CD4-positive, alpha-beta T cell (primary cell): ENCODE measurements at regions not wholly inside any gene's neighbourhood (a gene's known extent, or its start where the extent isn't known, plus 50 kb on each side); places are given as distances from the start of the nearest gene placed in this dataset.

Experiments used
- ATAC-seq: fragments of 200-7000 bp; cut with Tn5 transposase; one replicate; pipeline ENCODE4 v1.10.0; 2022; ENCODE audit warnings: mild to moderate bottlenecking; ENCODE audit not compliant: poor library complexity
- CTCF ChIA-PET: fragments of 350-600 bp; sonication (Branson Sonifier 250); formaldehyde crosslinking; loops from one replicate; lab custom pipeline; 2021; ENCODE audit warnings: antibody characterized with exemption, inconsistent platforms; lab: Charles Lee
- POLR2A ChIA-PET: fragments of 350-600 bp; sonication (Branson Sonifier 250); formaldehyde crosslinking; loops from one replicate; lab custom pipeline; 2021; ENCODE audit warnings: antibody characterized with exemption, inconsistent platforms; lab: Charles Lee
- DNase-seq, 14 experiments: peaks; one replicate each; pipeline ENCODE4 v3.0.0-alpha.2; 2013 to 2020; ENCODE audit warnings: mixed read lengths in 2 of 14
- H3K27ac ChIP-seq, 2 donors: one replicate each; pipeline versions ENCODE4 v1.5.1 to v1.7.0; 2013; ENCODE audit warnings: low read length in 2 of 2, low read depth in 1 of 2, mild to moderate bottlenecking in 1 of 2
- H3K27me3 ChIP-seq, 2 experiments: 1 replicate in 1 of 2; 2 replicates in 1 of 2; pipeline versions ENCODE4 v1.6.1 to v1.7.0; 2013; ENCODE audit warnings: low read length in 2 of 2, control low read depth in 1 of 2, mild to moderate bottlenecking in 1 of 2, moderate library complexity in 1 of 2; ENCODE audit not compliant: insufficient read depth in 2 of 2, control insufficient read depth in 1 of 2
- H3K36me3 ChIP-seq: one replicate; pipeline ENCODE4 v1.6.1; 2013; ENCODE audit warnings: low read length, control low read depth; ENCODE audit not compliant: insufficient read depth
- H3K4me1 ChIP-seq: one replicate; pipeline ENCODE4 v1.6.1; 2013; ENCODE audit warnings: low read length, control low read depth; ENCODE audit not compliant: insufficient read depth
- H3K4me3 ChIP-seq: one replicate; pipeline ENCODE4 v1.5.1; 2013; ENCODE audit warnings: mild to moderate bottlenecking, low read length, moderate library complexity
- H3K9me3 ChIP-seq, 2 experiments: 1 replicate in 1 of 2; 2 replicates in 1 of 2; pipeline versions ENCODE4 v1.6.1 to v1.7.0; 2013; ENCODE audit warnings: low read length in 2 of 2, mild to moderate bottlenecking in 2 of 2, control low read depth in 1 of 2, moderate library complexity in 1 of 2; ENCODE audit not compliant: control insufficient read depth in 1 of 2, insufficient read depth in 1 of 2
- H3K27ac Mint-ChIP-seq: one replicate; pipeline ENCODE4 v1.8.0; 2020; ENCODE audit warnings: mixed read lengths
- H3K27me3 Mint-ChIP-seq: one replicate; pipeline ENCODE4 v1.8.0; 2021; ENCODE audit warnings: mixed read lengths
- H3K36me3 Mint-ChIP-seq: one replicate; pipeline ENCODE4 v1.8.0; 2021; ENCODE audit warnings: low read depth, mixed read lengths
- H3K4me1 Mint-ChIP-seq: one replicate; pipeline ENCODE4 v1.8.0; 2021; ENCODE audit warnings: low read depth, mixed read lengths
- H3K4me3 Mint-ChIP-seq: one replicate; pipeline ENCODE4 v1.8.0; 2020; ENCODE audit warnings: mild to moderate bottlenecking, mixed read lengths
- H3K9me3 Mint-ChIP-seq: one replicate; pipeline ENCODE4 v1.8.0; 2020; ENCODE audit warnings: mixed read lengths
- intact Hi-C, 2 experiments: fragments of 100-400 bp; cut with DNase I in 1 of 2; cut with micrococcal nuclease in 1 of 2; formaldehyde crosslinking; loops; one replicate each; pipeline versions ENCODE4 v1.15.1 to v1.9.0; 2023 to 2025; cut with DNase I, micrococcal nuclease
- TF ChIP-seq, protein P1 (sequence below): fragments of 200-600 bp; IDR thresholded peaks from one replicate; pipeline ENCODE4 v1.8.0; 2022; ENCODE audit warnings: antibody characterized with exemption, mild to moderate bottlenecking

DNA sequence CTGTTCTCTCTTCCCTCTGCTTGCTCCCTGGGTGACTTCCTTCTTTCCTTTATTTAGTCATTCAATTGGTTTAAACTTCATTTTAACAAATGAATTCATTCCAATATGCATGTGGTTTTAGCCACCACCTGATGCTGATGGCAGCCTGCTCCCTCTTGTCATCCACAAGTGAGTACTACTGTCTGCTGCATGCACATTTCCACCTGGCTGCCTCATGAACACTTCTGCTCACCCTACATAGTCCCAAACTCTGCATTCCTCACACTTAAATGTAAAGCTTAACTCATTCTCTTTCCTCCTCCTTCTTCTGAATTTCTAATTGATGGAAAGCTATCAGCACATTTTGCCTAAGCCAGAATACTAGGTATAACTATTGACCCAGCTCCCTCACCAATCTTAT, 184.7 kb upstream of the ZNF462 start:
- Histone ChIP-seq H3K27ac (no peak overlapping the region), H3K36me3 (no peaks in the 10 kb centered on the region), H3K27me3 (no peaks in the 10 kb centered on the region), H3K9me3 (no peaks in the 10 kb centered on the region), H3K4me3 (no peak overlapping the region), H3K4me1 (no peaks in the 10 kb centered on the region)
- CTCF ChIA-PET, result no interaction called here
- H3K9me3 Mint-ChIP-seq, result peaks cover 11% of the 10 kb centered on the region
- intact Hi-C loops, result no loop called here
- no peaks in the 10 kb centered on the region for H3K4me1 Mint-ChIP-seq
- DNase-seq (no peak), ATAC-seq (no peak)
- POLR2A ChIA-PET, result no interaction called here
- TF ChIP-seq, protein P1, sequence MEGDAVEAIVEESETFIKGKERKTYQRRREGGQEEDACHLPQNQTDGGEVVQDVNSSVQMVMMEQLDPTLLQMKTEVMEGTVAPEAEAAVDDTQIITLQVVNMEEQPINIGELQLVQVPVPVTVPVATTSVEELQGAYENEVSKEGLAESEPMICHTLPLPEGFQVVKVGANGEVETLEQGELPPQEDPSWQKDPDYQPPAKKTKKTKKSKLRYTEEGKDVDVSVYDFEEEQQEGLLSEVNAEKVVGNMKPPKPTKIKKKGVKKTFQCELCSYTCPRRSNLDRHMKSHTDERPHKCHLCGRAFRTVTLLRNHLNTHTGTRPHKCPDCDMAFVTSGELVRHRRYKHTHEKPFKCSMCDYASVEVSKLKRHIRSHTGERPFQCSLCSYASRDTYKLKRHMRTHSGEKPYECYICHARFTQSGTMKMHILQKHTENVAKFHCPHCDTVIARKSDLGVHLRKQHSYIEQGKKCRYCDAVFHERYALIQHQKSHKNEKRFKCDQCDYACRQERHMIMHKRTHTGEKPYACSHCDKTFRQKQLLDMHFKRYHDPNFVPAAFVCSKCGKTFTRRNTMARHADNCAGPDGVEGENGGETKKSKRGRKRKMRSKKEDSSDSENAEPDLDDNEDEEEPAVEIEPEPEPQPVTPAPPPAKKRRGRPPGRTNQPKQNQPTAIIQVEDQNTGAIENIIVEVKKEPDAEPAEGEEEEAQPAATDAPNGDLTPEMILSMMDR, result no peak
- no peaks in the 10 kb centered on the region for H3K27me3 Mint-ChIP-seq
- no peak overlapping the region for H3K4me3 Mint-ChIP-seq
- no peak overlapping the region for H3K27ac Mint-ChIP-seq
- H3K36me3 Mint-ChIP-seq, result no peaks in the 10 kb centered on the region

DNA sequence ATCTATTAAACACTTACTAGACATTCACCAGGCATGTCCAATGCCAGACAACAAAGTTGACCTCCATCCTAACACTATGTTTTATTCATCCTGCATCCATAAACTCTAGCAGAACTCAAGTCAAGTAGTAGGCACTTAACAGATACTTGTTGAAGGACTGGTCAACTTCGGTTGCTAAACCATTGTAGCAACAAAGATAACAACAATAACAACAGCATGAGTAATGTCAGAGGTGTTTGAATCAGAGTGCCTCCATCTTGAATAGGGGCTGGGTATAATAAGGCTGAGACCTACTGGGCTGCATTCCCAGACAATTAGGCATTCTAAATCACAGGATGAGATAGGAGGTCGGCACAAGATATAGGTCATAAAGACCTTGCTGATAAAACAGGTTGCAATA, 180.5 kb upstream of the ZNF462 start:
- no peak overlapping the region for H3K4me3 ChIP-seq
- H3K4me3 Mint-ChIP-seq, result no peak overlapping the region
- ChIA-PET POLR2A (no interaction called here), CTCF (no interaction called here)
- DNase-seq (no peak), ATAC-seq (no peak)
- H3K27ac Mint-ChIP-seq, result no peak overlapping the region
- H3K9me3 Mint-ChIP-seq, result peaks cover 12% of the 10 kb centered on the region
- no peak overlapping the region for H3K27ac ChIP-seq
- intact Hi-C loops, result no loop called here
- H3K4me1 Mint-ChIP-seq, result no peaks in the 10 kb centered on the region
- no peaks in the 10 kb centered on the region for H3K4me1 ChIP-seq
- TF ChIP-seq, protein P1, result no peak
- no peaks in the 10 kb centered on the region for H3K36me3 Mint-ChIP-seq
- H3K9me3 ChIP-seq, result peaks cover 0 to 5% of the 10 kb centered on the region in 2 experiments
- no peaks in the 10 kb centered on the region for H3K27me3 Mint-ChIP-seq
- H3K36me3 ChIP-seq, result no peaks in the 10 kb centered on the region
- H3K27me3 ChIP-seq, result no peaks in the 10 kb centered on the region

DNA sequence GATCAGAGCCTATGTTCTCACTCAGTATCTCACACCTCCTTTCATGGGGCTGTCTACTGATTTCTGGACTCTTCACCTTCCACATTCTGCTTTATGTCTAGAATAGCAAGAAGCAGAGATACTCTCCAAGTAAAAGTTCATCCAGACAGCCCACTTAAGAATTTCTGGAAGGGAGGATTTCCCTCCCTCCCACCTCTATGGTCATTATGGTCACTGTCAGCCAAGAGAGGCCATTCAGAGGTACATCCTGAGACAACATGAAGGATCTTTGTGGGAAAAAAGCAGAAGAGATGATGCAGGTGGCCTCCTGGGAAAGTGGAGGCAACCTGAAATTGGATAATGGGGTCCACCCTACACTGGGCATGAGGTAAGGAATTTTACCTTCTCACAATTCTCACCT, 179.5 kb upstream of the ZNF462 start:
- H3K4me1 Mint-ChIP-seq, result no peaks in the 10 kb centered on the region
- CTCF ChIA-PET, result no interaction called here

More for the DNA sequence above, 179.5 kb upstream of the ZNF462 start:
- TF ChIP-seq, protein P1, result no peak
- POLR2A ChIA-PET, result no interaction called here
- peaks cover 0 to 5% of the 10 kb centered on the region in 2 experiments for H3K9me3 ChIP-seq
- peaks cover 12% of the 10 kb centered on the region for H3K9me3 Mint-ChIP-seq
- no peak overlapping the region for H3K4me3 Mint-ChIP-seq
- DNase-seq (no peak), ATAC-seq (no peak)
- H3K27me3 ChIP-seq, result no peaks in the 10 kb centered on the region
- H3K27ac Mint-ChIP-seq, result no peak overlapping the region
- H3K4me1 ChIP-seq, result no peaks in the 10 kb centered on the region
- no peaks in the 10 kb centered on the region for H3K36me3 Mint-ChIP-seq
- H3K27me3 Mint-ChIP-seq, result no peaks in the 10 kb centered on the region
- H3K27ac ChIP-seq, result no peak overlapping the region
- intact Hi-C loops, result no loop called here
- H3K36me3 ChIP-seq, result no peaks in the 10 kb centered on the region
- no peak overlapping the region for H3K4me3 ChIP-seq
